HG03442 (cell line): ENCODE measurements at regions not wholly inside any gene's neighbourhood (a gene's known extent, or its start where the extent isn't known, plus 50 kb on each side); places are given as distances from the start of the nearest gene placed in this dataset.

Experiments used
- ATAC-seq: cut with Tn5 transposase; IDR thresholded peaks from one replicate; pipeline ENCODE4 v1.9.1; 2021; ENCODE audit warnings: mild to moderate bottlenecking, moderate library complexity; ENCODE audit not compliant: unreplicated experiment

DNA sequence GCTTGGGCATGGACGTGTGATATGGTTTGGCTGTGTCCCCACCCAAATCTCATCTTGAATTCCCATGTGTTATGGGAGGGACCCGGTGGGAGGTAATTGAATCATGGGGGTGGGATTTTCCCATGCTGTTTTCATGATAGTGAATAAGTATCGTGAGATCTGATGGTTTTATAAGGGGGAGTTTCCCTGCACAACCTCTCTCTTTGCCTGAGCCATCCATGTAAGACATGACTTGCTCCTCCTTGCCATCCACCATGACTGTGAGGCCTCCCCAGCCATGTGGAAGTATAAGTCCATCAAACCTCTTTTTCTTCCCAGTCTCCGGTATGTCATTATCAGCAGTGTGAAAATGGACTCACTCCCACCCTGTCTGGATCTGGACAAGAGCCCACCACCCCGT lies 393.4 kb downstream of the SEC14L1 start:
- ATAC-seq = no peak

DNA sequence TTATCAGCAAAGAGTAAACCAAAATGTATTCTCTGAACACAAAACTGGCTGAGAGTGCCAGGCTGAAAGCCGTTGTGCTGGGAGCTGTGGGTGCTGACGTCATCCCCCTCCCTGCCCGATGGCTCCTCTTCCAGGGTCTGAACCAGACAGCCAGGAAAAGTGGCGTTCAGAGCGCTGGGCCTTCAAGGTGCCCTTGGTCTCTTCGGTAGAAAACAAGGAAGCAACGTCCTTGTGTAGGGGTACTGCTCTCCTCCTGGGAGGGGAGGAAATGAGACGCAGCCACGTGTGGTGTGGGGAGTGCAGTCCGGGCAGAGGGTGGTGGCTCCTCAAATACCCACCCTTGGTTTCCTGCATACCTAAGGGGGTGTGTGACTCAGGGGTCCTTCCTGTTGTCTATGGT lies 394.7 kb downstream of the SEC14L1 start:
- ATAC-seq = no peak

DNA sequence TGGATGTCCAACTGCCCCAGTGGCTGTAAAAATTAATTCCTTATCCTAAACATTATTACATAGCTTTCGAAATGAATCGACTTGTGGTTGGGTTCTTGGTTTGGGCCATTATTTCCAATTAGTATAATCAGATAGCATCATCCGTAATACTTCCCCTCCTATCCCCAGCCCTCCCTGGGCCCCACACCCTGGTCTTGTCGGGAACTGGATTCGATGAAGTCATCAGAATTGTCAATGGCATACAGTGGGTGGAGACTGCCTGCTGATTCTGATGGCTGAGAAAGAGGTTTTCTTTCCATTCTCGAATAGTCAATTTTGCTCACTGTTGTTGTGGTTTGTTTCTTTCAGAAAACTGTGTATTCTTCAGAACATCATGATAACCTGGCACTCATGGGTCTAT lies 395.1 kb downstream of the SEC14L1 start:
- no peak for ATAC-seq

DNA sequence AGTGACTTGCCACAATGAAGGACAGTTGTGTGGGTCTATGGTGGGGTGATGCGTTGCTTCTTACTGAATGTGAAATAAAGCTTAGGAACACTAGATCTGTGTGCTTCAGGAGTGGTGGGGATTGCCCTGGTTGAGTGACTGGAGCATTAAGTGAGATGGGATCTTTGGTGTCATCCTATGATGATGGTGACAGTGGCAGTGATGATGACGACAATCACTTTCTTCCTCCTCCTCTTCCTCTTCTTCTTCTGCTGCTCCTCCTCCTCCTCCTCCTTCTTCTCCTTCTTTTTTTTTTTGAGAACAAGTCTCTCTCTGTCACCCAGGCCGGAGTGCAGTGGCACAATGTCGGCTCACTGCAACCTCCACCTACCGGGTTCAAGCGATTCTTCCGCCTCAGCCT lies 396.8 kb downstream of the SEC14L1 start:
- no peak for ATAC-seq

DNA sequence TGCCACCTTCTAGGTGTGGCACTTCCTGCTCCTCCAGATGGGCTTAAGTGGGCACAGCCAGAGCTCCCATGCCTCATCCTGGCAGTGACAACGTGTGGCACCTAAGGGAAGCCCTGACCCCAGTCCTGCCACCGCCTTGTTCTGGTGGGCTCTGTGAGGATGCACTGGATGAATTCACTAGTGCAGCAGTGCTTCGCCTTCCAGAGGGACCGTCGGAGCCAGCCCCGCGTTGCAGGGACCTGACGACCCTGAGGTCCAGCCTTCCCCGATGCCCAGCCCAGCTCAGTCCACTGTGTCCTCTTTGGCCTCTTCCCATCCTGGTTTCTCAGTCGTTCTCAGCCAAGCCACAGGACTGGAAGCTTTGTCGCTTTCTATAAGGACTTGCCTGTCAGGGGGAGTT lies 399.8 kb downstream of the SEC14L1 start:
- ATAC-seq = no peak

DNA sequence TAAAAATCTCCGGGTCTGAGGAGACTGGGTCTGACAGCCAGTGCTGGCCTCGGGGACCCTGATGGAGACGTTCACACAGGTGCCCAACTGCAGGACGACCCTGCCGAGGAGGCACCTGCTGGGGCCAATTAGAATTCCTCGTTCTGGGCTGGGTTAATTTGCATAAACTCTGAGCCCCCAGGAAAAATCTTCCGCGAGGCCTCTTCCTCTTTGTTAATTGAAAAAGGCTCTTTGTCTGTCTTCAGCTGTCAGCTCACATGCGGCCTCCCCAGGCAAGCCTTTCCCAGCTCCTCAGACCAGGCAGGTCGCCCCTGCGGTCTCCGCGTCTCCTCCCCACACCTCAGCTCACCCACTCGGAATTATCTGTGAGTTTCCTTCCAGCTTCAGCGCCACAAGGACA lies 400.2 kb downstream of the SEC14L1 start:
- no peak for ATAC-seq

DNA sequence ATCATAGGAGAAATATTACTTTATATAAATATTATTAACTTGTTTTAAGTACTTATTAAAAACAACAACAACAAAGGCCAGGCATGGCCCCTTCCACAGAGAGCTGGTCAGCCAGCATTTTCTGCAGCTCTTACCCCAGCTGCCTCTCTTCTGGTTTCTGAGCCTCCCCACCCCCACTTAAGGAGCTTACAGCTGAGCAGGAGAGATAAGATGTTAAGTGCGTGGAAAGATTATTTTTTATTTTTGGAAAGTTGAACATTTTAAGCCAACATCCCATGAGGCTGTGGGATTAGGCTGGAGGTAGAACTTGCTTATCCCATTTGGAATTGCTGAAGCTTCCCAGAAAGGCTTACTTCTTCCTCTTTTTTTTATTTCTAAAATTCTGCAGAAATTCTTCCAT lies 401.2 kb downstream of the SEC14L1 start:
- ATAC-seq = no peak

DNA sequence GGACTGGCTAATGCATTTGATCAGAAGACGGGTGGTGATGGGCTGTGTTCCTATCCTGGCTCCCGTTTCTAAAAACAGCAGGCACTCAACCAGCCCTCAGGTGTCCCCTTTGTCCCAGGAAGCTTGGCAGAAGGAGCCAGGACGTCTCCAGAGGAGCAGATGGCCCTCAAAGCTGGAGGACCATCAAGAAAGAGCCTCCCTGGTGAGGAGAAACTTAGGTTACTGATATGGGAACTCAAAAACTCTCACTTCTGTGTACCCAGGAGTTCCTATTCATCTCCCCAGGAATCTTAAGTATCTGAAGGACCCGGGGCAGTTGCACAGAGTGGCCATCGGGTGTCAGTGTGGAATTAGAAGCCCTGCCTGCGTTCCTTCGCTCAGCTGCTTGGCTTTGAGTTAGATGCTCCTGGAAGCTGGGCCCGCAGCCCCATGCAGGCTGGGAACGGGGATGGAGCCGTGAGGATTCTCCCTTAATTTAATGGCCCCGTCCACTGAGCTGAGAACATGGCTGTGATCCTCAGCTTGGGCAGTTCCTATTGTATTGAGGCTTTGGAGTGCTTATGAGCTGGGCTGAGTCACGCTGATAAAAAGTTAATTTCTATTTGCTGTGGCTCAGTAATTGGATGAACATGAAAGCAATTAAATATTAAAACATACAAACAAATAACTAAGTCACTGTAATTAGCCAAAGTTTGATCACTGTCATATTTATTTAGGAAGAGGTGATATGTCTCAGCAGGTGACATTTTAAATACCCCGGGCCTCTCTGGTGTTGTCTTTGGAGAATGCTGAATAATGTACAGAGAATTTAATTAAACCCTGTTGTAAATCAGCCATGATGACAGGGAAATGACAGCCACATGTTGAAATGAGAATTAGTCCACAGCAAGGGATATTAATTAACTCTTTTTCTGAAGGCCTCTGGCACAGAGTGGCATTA lies 402.1 kb downstream of the SEC14L1 start:
- no peak for ATAC-seq

DNA sequence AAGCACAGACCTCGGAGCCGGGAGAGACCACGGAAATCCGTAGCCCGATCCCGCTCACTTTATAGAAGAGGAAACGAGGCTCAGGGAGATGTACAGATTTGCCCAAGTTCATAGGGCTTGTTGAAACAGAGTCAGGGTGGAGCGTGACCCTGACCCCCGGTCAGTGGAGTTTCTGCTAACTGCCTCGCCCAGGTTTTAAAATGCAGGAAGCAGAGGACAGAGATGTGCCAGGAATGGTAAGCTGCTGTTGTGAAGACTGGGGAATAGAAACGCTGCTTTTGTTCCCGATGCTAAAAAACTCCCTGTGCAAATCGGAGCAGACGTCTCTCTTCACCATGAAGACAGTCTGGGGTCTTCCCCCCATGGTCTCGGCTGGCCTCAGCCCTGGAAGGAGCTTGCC lies 403.0 kb downstream of the SEC14L1 start:
- no peak for ATAC-seq

DNA sequence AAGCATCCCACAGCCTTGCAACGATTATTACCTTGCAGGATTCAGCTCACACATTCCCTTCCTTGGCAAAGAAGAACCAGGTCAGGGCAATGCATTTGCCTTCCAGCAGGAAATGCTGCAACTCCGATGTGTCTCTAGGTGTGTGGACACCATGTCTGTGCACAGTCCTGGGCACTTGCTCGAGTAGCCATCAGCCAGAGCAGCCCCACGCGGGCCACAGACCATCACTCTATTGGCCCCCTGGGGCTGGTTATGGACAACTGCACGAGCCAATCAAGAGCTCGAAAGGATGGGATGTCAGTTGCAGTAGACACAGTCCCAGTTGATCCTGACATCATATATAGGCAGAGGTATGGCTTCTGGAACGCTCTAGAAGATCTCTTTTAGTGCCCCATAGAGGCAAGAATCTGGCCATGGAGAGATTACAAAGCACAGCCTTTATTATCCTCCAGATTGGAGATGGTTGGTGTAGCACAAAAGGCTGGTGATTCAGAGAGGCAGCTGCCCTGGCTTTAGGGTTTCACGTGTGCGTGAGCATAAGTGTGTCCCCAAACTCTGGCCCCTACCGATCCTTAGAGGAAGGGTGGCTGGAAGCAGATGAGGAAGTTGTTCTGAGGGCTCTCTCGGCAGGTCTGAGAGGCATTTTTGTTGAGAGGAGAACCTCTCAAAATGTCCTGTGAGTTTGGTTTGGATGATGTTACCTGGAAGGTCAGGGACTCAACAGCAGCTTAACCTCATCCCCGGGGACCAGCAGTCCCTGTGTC lies 403.8 kb downstream of the SEC14L1 start:
- ATAC-seq = no peak

DNA sequence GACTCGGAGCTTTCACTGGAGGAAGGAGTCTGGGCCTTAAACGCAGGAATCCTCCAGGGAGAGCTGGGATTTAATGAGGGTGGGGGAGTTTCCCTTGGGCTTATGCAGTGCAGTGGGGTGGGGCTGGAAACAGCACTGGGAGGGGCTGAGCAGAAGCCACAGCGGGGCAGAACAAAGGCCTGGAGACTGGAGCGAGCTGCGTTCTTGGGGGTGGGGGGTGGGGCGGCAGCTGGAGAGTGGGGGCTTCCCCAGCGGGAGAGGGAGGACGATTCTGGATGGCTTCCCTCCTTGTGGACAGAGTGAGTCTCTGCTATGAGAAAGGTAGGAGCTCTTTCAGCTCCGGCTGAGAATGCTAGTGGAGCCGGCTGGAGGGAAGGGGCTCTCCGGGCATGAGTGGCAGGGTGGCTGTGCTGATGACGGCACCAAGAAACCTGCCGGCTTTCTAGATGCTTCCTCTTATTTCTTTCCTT lies 406.0 kb downstream of the SEC14L1 start:
- no peak for ATAC-seq

DNA sequence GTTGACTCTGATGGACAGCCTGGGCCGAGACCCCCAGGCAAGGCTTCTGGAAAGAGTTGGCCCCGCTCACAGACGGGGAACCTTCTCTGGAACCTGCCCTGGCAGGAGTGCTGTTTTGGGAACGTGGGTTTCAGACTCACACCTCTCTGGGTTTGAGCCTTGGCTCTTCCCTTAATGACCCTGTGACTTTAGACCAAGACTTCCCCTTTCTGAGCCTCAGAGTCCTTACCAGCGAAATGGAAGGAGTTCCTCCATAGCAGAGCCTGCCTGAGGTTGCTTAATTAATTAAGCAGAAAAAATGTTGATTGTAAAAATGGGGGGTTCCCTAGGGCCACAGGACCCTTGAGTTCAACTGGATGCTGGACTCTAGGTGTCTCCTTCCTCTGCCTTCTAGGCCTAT lies 408.2 kb downstream of the SEC14L1 start:
- ATAC-seq = no peak

DNA sequence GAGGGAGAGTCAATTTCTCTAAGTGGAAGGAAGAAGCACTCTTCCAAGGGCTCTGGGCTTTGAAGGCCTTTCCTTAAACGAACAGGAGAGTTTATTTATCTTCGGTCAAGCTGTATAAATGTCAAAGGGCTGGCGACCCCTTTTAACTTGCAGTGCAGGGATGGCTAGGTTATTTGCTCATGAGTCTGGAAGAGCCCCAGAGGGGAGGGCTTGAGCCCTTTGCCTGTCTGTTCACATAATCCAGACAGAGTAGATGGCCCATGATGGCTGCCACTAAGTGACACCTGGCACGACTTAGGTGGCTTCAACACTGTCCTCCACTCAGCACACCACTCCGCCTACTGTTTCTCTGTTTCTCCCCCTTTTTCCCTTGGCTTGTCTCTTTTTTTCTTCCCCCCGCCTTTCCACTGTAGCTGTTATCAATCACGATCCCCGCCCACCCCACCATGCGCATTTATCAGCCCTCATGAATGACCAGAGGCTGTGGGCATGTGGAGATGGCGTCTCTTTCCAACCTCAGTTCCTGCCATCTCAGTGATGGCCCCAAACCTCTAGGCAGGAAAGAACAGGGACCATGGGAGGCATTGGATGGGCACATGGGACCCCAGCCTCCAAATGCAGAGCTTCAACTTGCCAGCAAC lies 408.7 kb upstream of the TNRC6C start:
- ATAC-seq = no peak

DNA sequence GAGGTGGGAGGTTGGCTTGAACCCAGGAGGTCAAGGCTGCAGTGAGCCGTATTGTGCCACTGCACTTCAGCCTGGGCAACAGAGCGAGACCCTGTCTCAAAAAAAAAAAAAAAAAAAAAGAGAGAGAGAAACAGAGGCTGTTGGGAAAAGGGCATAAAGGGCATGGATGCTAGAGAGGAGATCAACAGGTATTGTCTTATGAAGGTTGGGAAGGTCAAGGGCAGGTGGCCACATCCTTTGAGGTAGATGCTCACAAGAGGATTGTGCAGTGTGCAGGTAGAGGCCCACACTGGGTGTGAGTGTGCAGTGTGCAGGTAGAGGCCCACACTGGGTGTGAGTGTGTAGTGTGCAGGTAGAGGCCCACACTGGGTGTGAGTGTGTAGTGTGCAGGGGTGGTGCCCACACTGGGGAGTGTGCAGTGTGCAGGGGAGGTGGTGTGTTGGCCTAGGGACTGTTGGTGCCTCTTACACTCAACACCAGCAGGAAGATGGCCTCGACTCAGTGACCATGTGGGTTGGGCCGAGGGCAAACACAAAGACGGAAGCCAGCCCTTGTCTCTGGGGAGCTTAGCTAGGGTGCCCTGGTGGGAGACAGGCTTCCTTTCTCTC lies 404.9 kb upstream of the TNRC6C start:
- ATAC-seq = no peak

DNA sequence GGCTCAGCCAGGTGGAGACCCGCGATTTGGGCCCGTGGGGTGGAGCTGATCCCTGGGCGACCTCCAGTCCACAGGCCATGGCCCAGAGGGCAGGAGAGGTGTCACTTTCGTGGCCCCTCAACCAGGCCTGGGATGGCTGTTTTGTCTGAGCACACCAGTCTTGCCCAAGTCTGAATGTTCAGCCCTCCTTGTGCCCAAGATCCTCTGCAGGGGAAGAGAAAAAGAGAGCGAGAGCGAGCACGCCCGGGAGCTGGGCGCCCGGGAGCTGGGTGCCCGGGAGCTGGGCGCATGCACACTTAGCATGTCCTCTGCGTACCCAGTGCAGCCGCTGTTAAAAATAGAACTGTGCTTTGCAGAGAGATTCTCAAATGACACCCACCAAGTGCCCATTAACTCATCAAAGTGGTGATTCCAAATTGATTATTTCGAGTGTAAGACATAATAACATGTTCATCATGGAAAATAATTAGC lies 403.3 kb upstream of the TNRC6C start:
- ATAC-seq = no peak

DNA sequence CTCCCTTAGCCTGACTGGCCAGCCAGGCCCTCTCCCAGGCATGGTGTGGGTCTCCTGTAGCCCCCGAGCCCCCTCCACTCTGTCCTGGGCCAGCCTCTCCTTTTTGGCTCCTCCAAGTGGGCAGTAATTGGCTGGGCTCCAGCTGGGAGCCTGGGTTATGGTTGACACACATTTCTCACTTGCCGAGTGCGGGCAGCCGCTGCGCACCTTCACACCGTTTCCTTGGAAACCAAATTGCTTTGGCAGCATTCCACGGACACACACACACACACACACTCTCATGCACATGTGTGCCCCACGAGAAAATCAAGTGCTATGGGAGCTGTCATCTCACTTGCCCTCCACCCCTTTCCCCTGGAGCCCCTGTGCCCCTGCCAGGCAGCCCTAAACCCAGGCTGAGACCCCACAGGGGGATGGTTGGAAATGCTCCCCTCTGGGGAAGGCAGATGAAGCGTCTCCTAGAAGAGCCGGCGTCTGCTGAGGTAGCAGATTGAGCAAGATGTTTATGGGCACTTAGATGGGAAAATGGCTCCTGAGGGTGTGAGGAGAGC lies 402.7 kb upstream of the TNRC6C start:
- no peak for ATAC-seq

DNA sequence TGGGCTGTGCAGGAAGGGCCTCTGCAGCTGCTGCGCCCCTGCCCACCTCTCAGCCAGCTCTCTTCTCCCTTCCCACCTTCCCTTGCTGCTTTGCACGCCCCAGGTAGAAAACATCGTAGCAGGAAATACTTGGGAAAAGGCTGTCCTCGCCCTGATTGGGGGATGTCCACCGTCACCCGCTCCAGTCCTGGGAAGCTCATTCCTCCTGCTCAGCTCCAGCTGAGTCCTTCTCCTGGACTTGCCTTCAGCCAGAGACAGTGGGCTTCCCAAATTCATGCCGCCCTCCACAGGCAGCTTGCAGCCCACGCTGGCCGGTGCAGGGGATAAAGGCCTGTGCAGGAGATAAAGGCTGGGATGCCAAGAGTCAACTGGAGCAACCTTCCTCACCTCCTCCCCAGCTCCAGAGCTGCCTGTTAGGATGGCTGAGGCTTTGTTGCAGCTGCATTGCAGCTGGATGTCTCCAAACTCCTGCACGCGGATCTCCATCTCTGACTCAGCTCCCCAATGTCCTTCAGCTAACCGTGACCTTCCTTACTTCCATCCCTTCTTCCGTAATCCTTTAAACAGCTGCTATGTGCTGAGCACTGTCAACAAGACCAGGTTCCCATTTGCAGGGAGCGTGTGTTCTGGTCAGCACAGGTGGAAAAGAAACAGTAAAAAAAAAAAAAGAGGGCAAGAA lies 402.0 kb upstream of the TNRC6C start:
- ATAC-seq = no peak

DNA sequence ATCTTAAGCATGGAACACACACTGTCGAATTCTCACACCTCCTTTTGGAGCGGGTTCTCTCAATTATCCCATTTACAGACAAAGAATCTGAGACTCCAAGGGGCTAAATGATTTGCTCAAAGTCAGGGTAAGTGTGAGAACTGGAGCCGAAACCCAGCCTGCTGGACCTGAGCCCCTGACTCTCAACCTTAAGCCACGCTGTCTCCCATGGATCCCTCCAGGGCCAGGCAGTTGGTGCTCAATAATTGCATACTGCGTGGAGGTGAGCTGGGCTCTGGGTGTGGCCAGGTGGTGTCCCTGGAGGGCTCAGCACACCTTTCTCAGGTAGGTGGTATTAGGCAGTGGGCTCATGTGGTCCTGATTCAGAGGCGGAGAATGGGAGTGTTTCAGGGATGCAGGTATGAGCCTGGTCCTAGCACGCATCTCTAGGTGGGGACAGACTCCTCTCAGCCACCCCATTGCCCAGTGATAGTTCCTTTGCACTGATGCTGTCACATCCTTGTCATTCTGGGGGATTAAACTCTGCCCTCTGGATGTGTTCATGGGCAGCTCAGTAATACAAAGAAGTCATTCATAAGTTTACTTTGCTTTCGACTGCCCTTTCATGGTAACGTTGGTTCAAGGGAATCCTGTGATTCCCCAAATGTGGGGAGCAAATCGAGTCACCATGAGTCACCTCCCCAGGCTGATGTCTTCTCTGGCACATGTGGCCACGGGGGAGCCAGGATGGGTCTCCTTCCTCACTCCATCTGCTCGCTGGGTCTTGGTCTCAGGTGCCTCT lies 399.5 kb upstream of the TNRC6C start:
- ATAC-seq = no peak

DNA sequence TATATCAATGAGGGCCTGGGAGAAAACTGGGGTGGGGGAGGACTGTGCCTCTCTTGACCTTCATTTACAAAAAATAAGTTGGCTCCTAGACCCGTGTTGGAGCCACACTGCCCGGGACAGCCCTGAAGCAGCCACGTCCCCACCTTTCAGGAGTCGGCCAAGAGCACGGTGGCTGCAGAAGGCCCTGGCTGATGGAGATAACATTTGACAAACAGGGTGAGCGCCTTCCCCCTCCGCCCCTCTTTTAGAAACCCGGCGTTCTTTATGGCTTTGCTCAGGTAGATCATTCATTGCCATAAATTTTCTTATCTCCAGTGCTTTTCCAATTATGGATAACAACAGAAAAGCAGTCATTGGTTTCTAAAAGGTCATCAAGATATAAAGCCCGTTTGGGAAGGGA lies 398.1 kb upstream of the TNRC6C start:
- no peak for ATAC-seq
